ENCODE measurements at regions not wholly inside any gene's neighbourhood (a gene's known extent, or its start where the extent isn't known, plus 50 kb on each side); places are given as distances from the start of the nearest gene placed in this dataset.

GRCh38 chr2:21683838-21684237 lies 560.1 kb downstream of the TDRD15 start:
- TF ChIP-seq REST (IDR thresholded peaks at IDR 0.05; ENCODE audit: insufficient read depth in 1 of 2, low read depth in 2 of 2, low read length in 2 of 2) (no peak), POLR2AphosphoS5 (IDR thresholded peaks at IDR 0.05; ENCODE audit: low read depth, low read length) (no peak), SIN3A (IDR thresholded peaks at IDR 0.05; ENCODE audit: borderline replicate concordance, insufficient read depth, low read length) (no peak), TAF1 (IDR thresholded peaks at IDR 0.05; ENCODE audit: borderline replicate concordance, insufficient read depth, low read length) (no peak), FOXP2 (optimal IDR thresholded peaks at IDR 0.05; ENCODE audit: borderline replicate concordance, extremely low read depth, extremely low read length, insufficient read depth) (no peak)

GRCh38 chr2:21687589-21687988 lies 563.8 kb downstream of the TDRD15 start:
- TF ChIP-seq POLR2AphosphoS5 (IDR thresholded peaks at IDR 0.05; ENCODE audit: low read depth, low read length), result no peak
- TF ChIP-seq SIN3A (IDR thresholded peaks at IDR 0.05; ENCODE audit: borderline replicate concordance, insufficient read depth, low read length), result no peak
- TF ChIP-seq TAF1 (IDR thresholded peaks at IDR 0.05; ENCODE audit: borderline replicate concordance, insufficient read depth, low read length), result no peak
- TF ChIP-seq FOXP2 (optimal IDR thresholded peaks at IDR 0.05; ENCODE audit: borderline replicate concordance, extremely low read depth, extremely low read length, insufficient read depth), result no peak
- TF ChIP-seq REST (IDR thresholded peaks at IDR 0.05; ENCODE audit: insufficient read depth in 1 of 2, low read depth in 2 of 2, low read length in 2 of 2), result no peak

- no peak for TF ChIP-seq SIN3A (IDR thresholded peaks at IDR 0.05; ENCODE audit: borderline replicate concordance, insufficient read depth, low read length)
- TF ChIP-seq TAF1 (IDR thresholded peaks at IDR 0.05; ENCODE audit: borderline replicate concordance, insufficient read depth, low read length), result no peak
- no peak for TF ChIP-seq POLR2AphosphoS5 (IDR thresholded peaks at IDR 0.05; ENCODE audit: low read depth, low read length)
- TF ChIP-seq REST (IDR thresholded peaks at IDR 0.05; ENCODE audit: insufficient read depth in 1 of 2, low read depth in 2 of 2, low read length in 2 of 2), result no peak
These were observed 566.2 kb downstream of the TDRD15 start for GRCh38 chr2:21690005-21690404.

GRCh38 chr2:21693081-21693480 lies 569.3 kb downstream of the TDRD15 start:
- TF ChIP-seq REST (IDR thresholded peaks at IDR 0.05; ENCODE audit: insufficient read depth in 1 of 2, low read depth in 2 of 2, low read length in 2 of 2), result no peak
- no peak for TF ChIP-seq TAF1 (IDR thresholded peaks at IDR 0.05; ENCODE audit: borderline replicate concordance, insufficient read depth, low read length)
- TF ChIP-seq SIN3A (IDR thresholded peaks at IDR 0.05; ENCODE audit: borderline replicate concordance, insufficient read depth, low read length), result no peak
- TF ChIP-seq POLR2AphosphoS5 (IDR thresholded peaks at IDR 0.05; ENCODE audit: low read depth, low read length), result no peak
- TF ChIP-seq FOXP2 (optimal IDR thresholded peaks at IDR 0.05; ENCODE audit: borderline replicate concordance, extremely low read depth, extremely low read length, insufficient read depth), result no peak

All from PFSK-1 (cell line).